NCI-H146 treated with DMSO at 0.1 percent for 48 hours (cell line): ENCODE measurements at regions not wholly inside any gene's neighbourhood (a gene's known extent, or its start where the extent isn't known, plus 50 kb on each side); places are given as distances from the start of the nearest gene placed in this dataset.
"Not testable (repeated sequence)": the region's sequence is repeated elsewhere in the genome, so short reads cannot be mapped to it uniquely, and the experiment has no call there.

ENCODE experiments used
- DNase-seq: peaks from one replicate; lab custom pipeline; 2025; ENCODE audit not compliant: unreplicated experiment; lab: John Stamatoyannopoulos, UW

GRCh38 chr7:81887098-81888090 is 117.5 kb upstream of the HGF start:
- DNase-seq: peak; percentile 7

- no peak for DNase-seq
Observed at GRCh38 chr7:81886211-81886764, 116.4 kb upstream of the HGF start.

GRCh38 chr7:81884817-81885216 is 115.0 kb upstream of the HGF start:
- no peak for DNase-seq

- DNase-seq: no peak
Observed at GRCh38 chr7:81883801-81884393, 114.0 kb upstream of the HGF start.

- DNase-seq: no peak
Observed at GRCh38 chr7:81882086-81882485, 112.2 kb upstream of the HGF start.

- no peak for DNase-seq
Observed at GRCh38 chr7:81877890-81878289, 108.0 kb upstream of the HGF start.

GRCh38 chr7:81873559-81873958 is 103.7 kb upstream of the HGF start:
- DNase-seq: no peak

- DNase-seq: no peak
Observed at GRCh38 chr7:81871606-81872265, 101.9 kb upstream of the HGF start.

GRCh38 chr7:81870608-81871007 is 100.8 kb upstream of the HGF start:
- no peak for DNase-seq

- DNase-seq: no peak
Observed at GRCh38 chr7:81869670-81870069, 99.8 kb upstream of the HGF start.

- DNase-seq: no peak
Observed at GRCh38 chr7:81865754-81866153, 95.9 kb upstream of the HGF start.

- DNase-seq: no peak
Observed at GRCh38 chr7:81859433-81859832, 89.6 kb upstream of the HGF start.

- not testable (repeated sequence) for DNase-seq
Observed at GRCh38 chr7:81858820-81859219, 89.0 kb upstream of the HGF start.

- DNase-seq: no peak
Observed at GRCh38 chr7:81857385-81857784, 87.5 kb upstream of the HGF start.

GRCh38 chr7:81854518-81854917 is 84.7 kb upstream of the HGF start:
- no peak for DNase-seq

GRCh38 chr7:81852701-81853100 is 82.9 kb upstream of the HGF start:
- DNase-seq: no peak

GRCh38 chr7:81851413-81851812 is 81.6 kb upstream of the HGF start:
- DNase-seq: no peak

- no peak for DNase-seq
Observed at GRCh38 chr7:81846398-81846797, 76.6 kb upstream of the HGF start.

- no peak for DNase-seq
Observed at GRCh38 chr7:81845744-81846241, 75.9 kb upstream of the HGF start.

- not testable (repeated sequence) for DNase-seq
Observed at GRCh38 chr7:81843657-81844056, 73.8 kb upstream of the HGF start.

- no peak for DNase-seq
Observed at GRCh38 chr7:81842361-81842760, 72.5 kb upstream of the HGF start.
